Heart left ventricle (tissue), 16 donors: ENCODE measurements at regions not wholly inside any gene's neighbourhood (a gene's known extent, or its start where the extent isn't known, plus 50 kb on each side); places are given as distances from the start of the nearest gene placed in this dataset.

Source experiments
- ATAC-seq, 4 donors: fragments of 200-7000 bp; cut with Tn5 transposase; one replicate each; pipeline ENCODE4 v1.9.1; 2020 to 2022; ENCODE audit warnings: moderate library complexity in 4 of 4, mild to moderate bottlenecking in 3 of 4, moderate number of reproducible peaks in 1 of 4
- DNase-seq, 5 donors: peaks; one replicate each; pipeline ENCODE4 v3.0.0-alpha.2; 2020
- H3K27ac ChIP-seq, 12 donors: fragments of 200-600 bp; sonication (generic) in 4 of 12; one replicate each; pipeline versions ENCODE4 v1.5.0 to v1.8.0; 2016 to 2022; ENCODE audit warnings: mild to moderate bottlenecking in 2 of 12
- H3K27me3 ChIP-seq, 9 donors: fragments of 200-600 bp; sonication (generic) in 2 of 9; one replicate each; pipeline versions ENCODE4 v1.5.1 to v1.8.0; 2016 to 2022; ENCODE audit warnings: mild to moderate bottlenecking in 3 of 9
- H3K36me3 ChIP-seq, 9 donors: fragments of 200-600 bp; sonication (generic) in 2 of 9; one replicate each; pipeline versions ENCODE4 v1.5.0 to v1.8.0; 2018 to 2022; ENCODE audit warnings: mild to moderate bottlenecking in 2 of 9
- H3K4me1 ChIP-seq, 12 donors: fragments of 200-600 bp; sonication (generic) in 4 of 12; one replicate each; pipeline versions ENCODE4 v1.5.0 to v1.8.0; 2016 to 2022; ENCODE audit warnings: mild to moderate bottlenecking in 3 of 12
- H3K4me3 ChIP-seq, 12 donors: fragments of 200-600 bp; sonication (generic) in 4 of 12; one replicate each; pipeline versions ENCODE4 v1.5.0 to v1.8.0; 2017 to 2022; ENCODE audit warnings: mild to moderate bottlenecking in 9 of 12, moderate library complexity in 4 of 12
- H3K9me3 ChIP-seq, 12 donors: fragments of 200-600 bp; sonication (generic) in 4 of 12; one replicate each; pipeline versions ENCODE4 v1.5.0 to v1.8.0; 2016 to 2022; ENCODE audit warnings: mild to moderate bottlenecking in 1 of 12
- POLR2A ChIP-seq, 2 donors: fragments of 450-650 bp; IDR thresholded peaks; one replicate each; pipeline ENCODE4 v1.6.1; 2017; ENCODE audit warnings: antibody characterized with exemption in 2 of 2, mild to moderate bottlenecking in 2 of 2, moderate library complexity in 2 of 2
- WGBS, 4 donors: extraction: QIAGEN DNeasy Blood & Tissue Kit in 2 of 4; methylation state at CpG; one replicate each; pipeline versions ENCODE4 v1.1.5 to v1.1.7; 2013 to 2018; 5-methylcytosine and 5-hydroxymethylcytosine counted together
- intact Hi-C, 10 donors: fragments of 100-400 bp; cut with DNase I; formaldehyde crosslinking; loops; one replicate each; pipeline versions ENCODE4 v1.11.1 to v1.14.2; 2022
- TF ChIP-seq, protein P1 (sequence below), 12 donors: fragments of 200-600 bp; sonication (generic) in 4 of 12; IDR thresholded peaks; one replicate each; pipeline versions ENCODE4 v1.5.0 to v1.8.0; 2018 to 2022; ENCODE audit warnings: antibody characterized with exemption in 12 of 12, mild to moderate bottlenecking in 5 of 12
- donor health status: ischemic (EF 13 %, LVEDD 7.1; RV severe dilation, severe dysfunction).
- donor health status: healthy with polysubstance abuse.
- donor health status: DM: no; HTN: yes; CAD: no.
- donor health status: DM: no; HTN: no; CAD: no.
- donor health status: ischemic (EF 25% LVEDD 6.9; RV normal size, moderate dysfunction).
- donor health status: ischemic (EF 25% LVEDD 5.7; RV mildly dilated, moderate dysfunction).
- donor health status: healthy.
- donor health status: DM: yes; HTN: yes; CAD: no.
- donor health status: ischemic (EF 35%, LVEDD 5.7; RV mildly dilated, moderate dysfunction).
- donor health status: nonischemic (EF 11% LVEDD 7.7; RV severe dilation, severe dysfunction).
- donor health status: DM: yes; HTN: yes; CAD: no.
- donor health status: PGD.
- donor health status: ischemic (EF 29% LVEDD 5.4; RV normal size, mild dysfunction).
- donor health status: nonischemic (EF 23%, LVEDD 6.1; RV moderate dilation, normal function).

DNA sequence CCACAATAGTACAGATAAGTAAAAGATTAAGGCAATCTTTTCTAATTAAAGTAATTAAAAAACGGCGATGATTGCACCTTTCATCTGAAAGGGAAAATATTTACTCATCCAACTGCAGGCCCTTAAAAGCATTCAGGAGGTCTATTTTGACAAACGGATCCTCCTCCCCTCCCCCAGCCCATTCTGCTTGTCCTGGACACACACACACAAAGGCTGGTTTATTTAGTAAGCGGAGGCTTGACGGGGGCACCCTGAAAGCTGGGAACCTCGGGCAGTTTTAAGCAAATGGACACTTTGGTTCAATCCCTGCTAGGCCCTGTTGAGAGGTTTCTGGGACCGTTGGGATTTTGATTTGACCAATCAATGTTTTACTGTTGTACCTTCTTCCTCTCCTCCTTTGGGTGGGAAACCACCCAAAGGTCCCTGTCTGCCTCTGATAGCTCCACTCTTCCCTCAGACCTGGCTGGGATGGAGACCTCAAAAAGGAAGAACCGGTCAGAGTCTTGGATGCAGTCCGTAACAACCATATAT lies 135.8 kb upstream of the HAAO start:
- intact Hi-C loops = loop anchor here in 7 of 10 donors (5.0 to 10.0 kb wide), 6 partner anchors 46 to 63 kb away; no protein-coding TSS in a partner anchor
- H3K27ac ChIP-seq = peak overlapping the region; percentile 74 to 98 (median 88)
- H3K4me3 ChIP-seq = no peak overlapping the region
- DNase-seq (no peak), ATAC-seq (no peak)
- TF ChIP-seq, protein P1, sequence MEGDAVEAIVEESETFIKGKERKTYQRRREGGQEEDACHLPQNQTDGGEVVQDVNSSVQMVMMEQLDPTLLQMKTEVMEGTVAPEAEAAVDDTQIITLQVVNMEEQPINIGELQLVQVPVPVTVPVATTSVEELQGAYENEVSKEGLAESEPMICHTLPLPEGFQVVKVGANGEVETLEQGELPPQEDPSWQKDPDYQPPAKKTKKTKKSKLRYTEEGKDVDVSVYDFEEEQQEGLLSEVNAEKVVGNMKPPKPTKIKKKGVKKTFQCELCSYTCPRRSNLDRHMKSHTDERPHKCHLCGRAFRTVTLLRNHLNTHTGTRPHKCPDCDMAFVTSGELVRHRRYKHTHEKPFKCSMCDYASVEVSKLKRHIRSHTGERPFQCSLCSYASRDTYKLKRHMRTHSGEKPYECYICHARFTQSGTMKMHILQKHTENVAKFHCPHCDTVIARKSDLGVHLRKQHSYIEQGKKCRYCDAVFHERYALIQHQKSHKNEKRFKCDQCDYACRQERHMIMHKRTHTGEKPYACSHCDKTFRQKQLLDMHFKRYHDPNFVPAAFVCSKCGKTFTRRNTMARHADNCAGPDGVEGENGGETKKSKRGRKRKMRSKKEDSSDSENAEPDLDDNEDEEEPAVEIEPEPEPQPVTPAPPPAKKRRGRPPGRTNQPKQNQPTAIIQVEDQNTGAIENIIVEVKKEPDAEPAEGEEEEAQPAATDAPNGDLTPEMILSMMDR (IDR thresholded peaks at IDR 0.05) = no peak
- H3K4me1 ChIP-seq = peaks cover 35 to 100% (median 96%) of the 10 kb centered on the region in 12 donors
- no peaks in the 10 kb centered on the region for H3K36me3 ChIP-seq
- H3K27me3 ChIP-seq = no peaks in the 10 kb centered on the region
- WGBS, 4 donors = 46 to 50% (median 48%) methylated on average over 9 of the region's 9 CpGs
- H3K9me3 ChIP-seq = no peaks in the 10 kb centered on the region

DNA sequence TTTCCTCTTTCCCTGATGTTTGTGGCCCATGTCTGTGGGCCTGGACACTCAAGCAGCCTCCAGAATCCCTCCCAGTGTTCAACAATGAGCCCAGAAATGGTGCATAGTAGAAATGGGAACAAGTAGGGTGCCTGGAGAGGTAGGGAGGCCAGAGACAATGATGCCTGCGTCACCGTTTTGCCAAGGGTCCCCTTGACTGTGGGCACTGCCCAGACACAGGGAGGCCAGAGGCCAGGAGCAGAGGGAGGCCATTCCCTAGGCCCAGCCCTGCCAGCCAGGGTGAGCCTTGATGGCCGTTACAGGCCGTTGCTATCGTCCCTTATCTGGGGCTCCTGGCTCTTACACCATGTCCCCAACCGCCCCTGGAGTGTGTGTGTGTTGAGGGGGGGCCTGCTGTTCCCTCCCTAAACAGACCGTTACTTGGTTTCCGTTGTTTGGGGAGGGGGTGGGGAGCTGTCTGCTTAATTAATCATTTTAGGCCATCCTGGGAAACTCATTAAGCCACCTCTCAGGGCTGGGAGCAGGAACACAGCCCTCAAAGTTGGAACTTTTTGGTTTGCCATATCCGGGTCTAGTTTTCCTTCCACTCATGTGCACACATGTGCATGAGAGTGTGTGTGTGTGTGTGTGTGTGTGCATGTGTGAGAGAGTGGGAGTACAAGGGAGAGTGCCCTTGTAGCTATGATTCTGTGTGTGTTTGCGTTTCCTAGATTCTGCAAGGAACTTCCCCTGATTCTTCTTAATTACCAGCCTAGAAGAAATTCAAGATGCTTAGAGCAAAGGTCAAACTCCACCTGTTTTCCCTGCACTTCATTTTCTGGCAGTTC lies 135.2 kb upstream of the HAAO start:
- DNase-seq = peak; percentile 29 to 77 (median 74)
- intact Hi-C loops = loop anchor here in 8 of 10 donors (2.0 to 10.0 kb wide), 7 partner anchors 45 to 63 kb away; no protein-coding TSS in a partner anchor
- 22 to 39% (median 27%) methylated on average over 10 of the region's 10 CpGs for WGBS, 4 donors
- H3K27ac ChIP-seq = peak overlapping the region; percentile 85 to 98 (median 91)
- no peak overlapping the region for H3K4me3 ChIP-seq
- H3K27me3 ChIP-seq = no peaks in the 10 kb centered on the region
- TF ChIP-seq, protein P1 (IDR thresholded peaks at IDR 0.05) = no peak
- TF ChIP-seq POLR2A (IDR thresholded peaks at IDR 0.05) = no peak
- H3K36me3 ChIP-seq = no peaks in the 10 kb centered on the region
- H3K4me1 ChIP-seq = peaks cover 35 to 100% (median 97%) of the 10 kb centered on the region in 12 donors
- ATAC-seq = peak; percentile 17 to 63 (median 36)
- H3K9me3 ChIP-seq = no peaks in the 10 kb centered on the region

DNA sequence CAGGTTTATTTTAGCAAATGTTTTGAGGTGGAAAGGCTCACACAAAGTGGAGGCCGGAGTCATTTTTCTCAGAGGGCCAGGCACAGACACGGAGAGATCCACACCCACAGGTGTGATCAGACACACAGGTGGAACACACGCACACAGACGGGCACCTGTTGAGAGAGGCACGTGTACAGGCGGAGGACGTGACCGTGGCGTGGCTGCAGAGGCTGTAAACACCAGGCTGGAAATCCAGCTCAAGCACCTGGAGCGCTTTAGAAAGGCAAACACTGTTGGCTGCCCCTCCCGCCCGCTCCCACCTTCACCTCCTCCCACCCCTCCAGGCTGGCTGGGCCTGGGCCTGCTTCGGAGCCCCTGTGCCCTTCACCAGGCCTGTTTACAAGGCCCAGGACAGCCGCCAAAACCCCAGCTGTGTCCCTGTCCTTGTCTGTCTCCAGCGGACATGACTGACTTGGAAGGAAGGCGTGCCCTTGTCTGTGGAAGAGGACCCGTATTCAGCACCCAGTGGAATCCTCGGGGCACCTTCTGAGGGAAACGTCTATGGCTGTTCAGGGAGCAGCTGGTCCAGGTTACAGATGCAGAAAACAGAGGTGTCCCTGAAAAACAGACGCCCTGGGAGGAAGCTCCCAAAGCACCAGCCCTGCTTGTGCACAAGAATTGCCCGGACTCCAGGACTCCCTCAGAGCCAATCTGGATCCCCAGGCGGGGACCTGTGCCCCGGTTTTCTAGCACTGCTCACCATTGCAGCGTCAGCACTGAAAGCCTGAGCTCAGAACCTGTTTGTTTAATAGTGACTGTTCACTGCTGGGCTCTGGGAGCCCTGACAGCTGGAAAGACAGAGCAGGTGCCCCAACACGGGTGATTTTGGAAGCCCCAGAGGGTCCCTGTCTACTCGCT lies 134.3 kb upstream of the HAAO start:
- no peaks in the 10 kb centered on the region for H3K27me3 ChIP-seq
- intact Hi-C loops = loop anchor here in 8 of 10 donors (2.0 to 10.0 kb wide), 7 partner anchors 44 to 62 kb away; no protein-coding TSS in a partner anchor
- H3K4me1 ChIP-seq = peaks cover 35 to 100% (median 90%) of the 10 kb centered on the region in 12 donors
- no peaks in the 10 kb centered on the region for H3K36me3 ChIP-seq
- H3K4me3 ChIP-seq = no peak overlapping the region
- H3K27ac ChIP-seq = peak overlapping the region; percentile 85 to 98 (median 91)
- DNase-seq = peak in 1 of 5 donors; percentile 63
- WGBS, 4 donors = 59 to 71% (median 63%) methylated on average over 17 to 26 of the region's 26 CpGs
- TF ChIP-seq, protein P1 (IDR thresholded peaks at IDR 0.05) = no peak
- TF ChIP-seq POLR2A (IDR thresholded peaks at IDR 0.05) = no peak
- ATAC-seq = no peak
- H3K9me3 ChIP-seq = no peaks in the 10 kb centered on the region
